Heart left ventricle (tissue), 13 donors: ENCODE measurements at regions not wholly inside any gene's neighbourhood (a gene's known extent, or its start where the extent isn't known, plus 50 kb on each side); places are given as distances from the start of the nearest gene placed in this dataset.

Experiments used
- CTCF ChIP-seq, 12 donors: fragments of 200-600 bp; sonication (generic) in 4 of 12; IDR thresholded peaks; one replicate each; pipeline versions ENCODE4 v1.5.0 to v1.8.0; 2018 to 2022; ENCODE audit warnings: antibody characterized with exemption in 12 of 12, mild to moderate bottlenecking in 5 of 12
- POLR2A ChIP-seq, 2 donors: fragments of 450-650 bp; IDR thresholded peaks; one replicate each; pipeline ENCODE4 v1.6.1; 2017; ENCODE audit warnings: antibody characterized with exemption in 2 of 2, mild to moderate bottlenecking in 2 of 2, moderate library complexity in 2 of 2
- donor health status: ischemic (EF 13 %, LVEDD 7.1; RV severe dilation, severe dysfunction).
- donor health status: DM: no; HTN: yes; CAD: no.
- donor health status: DM: no; HTN: no; CAD: no.
- donor health status: ischemic (EF 25% LVEDD 6.9; RV normal size, moderate dysfunction).
- donor health status: ischemic (EF 25% LVEDD 5.7; RV mildly dilated, moderate dysfunction).
- donor health status: ischemic (EF 35%, LVEDD 5.7; RV mildly dilated, moderate dysfunction).
- donor health status: nonischemic (EF 11% LVEDD 7.7; RV severe dilation, severe dysfunction).
- donor health status: DM: yes; HTN: yes; CAD: no.
- donor health status: PGD.
- donor health status: ischemic (EF 29% LVEDD 5.4; RV normal size, mild dysfunction).
- donor health status: nonischemic (EF 23%, LVEDD 6.1; RV moderate dilation, normal function).

GRCh38 chr2:67873916-67874315 lies 188.9 kb downstream of the C1D start:
- TF ChIP-seq POLR2A (IDR thresholded peaks at IDR 0.05) (no peak), CTCF (IDR thresholded peaks at IDR 0.05) (no peak)
